ENCODE measurements at regions not wholly inside any gene's neighbourhood (a gene's known extent, or its start where the extent isn't known, plus 50 kb on each side); places are given as distances from the start of the nearest gene placed in this dataset.

DNA sequence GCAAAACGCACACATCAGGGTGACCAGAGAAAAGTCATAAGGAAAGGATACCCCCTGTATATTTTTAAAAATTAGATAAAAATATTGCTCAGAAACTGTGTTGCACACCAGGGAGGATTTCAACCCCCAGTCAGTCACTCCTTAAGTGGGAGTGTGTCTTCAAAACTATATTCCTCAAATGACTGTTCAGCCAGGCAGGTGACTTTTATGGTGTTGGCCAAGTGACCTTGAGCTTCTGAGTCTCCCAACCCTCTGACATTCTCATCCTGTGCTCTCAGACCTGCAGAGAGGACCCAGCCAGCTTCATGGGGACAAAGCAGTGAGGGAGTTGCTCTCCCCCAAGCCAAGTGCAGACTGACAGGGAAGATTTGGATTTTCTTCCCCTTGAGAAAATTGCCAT is 311.9 kb upstream of the JARID2 start:
- Histone ChIP-seq H3K23me2 (ENCODE audit: insufficient read length, low read depth, low read length, poor library complexity, severe bottlenecking) (no peaks in the 10 kb centered on the region), H4K91ac (ENCODE audit: insufficient read length, low read depth, low read length) (no peak overlapping the region), H3K9me3 (ENCODE audit: control insufficient read depth, low read depth, low read length) (no peaks in the 10 kb centered on the region), H4K8ac (replicated peaks; ENCODE audit: insufficient read length, low read depth, low read length) (no peak overlapping the region), H2BK12ac (ENCODE audit: insufficient read length, low read depth, low read length) (no peak overlapping the region), H3K27ac (ENCODE audit: insufficient read length, low read depth, low read length) (no peak overlapping the region), H4K5ac (ENCODE audit: insufficient read length, low read depth, low read length) (no peak overlapping the region), H2BK120ac (ENCODE audit: low read depth, low read length, poor library complexity, severe bottlenecking) (no peak overlapping the region), H3K14ac (ENCODE audit: insufficient read depth, low read length) (no peak overlapping the region), H3K79me2 (ENCODE audit: insufficient read depth, low read length) (no peaks in the 10 kb centered on the region; the same call in 1 of the 2 replicates), H3K23ac (ENCODE audit: insufficient read length, low read depth, low read length) (no peak overlapping the region), H3T11ph (ENCODE audit: low read length) (no peak overlapping the region), H3K27me3 (ENCODE audit: insufficient read depth, low read length) (no peaks in the 10 kb centered on the region), H2BK5ac (ENCODE audit: insufficient read length, low read length) (no peak overlapping the region), H3K4ac (ENCODE audit: low read depth, low read length) (no peak overlapping the region), H3K4me1 (ENCODE audit: insufficient read depth, low read length) (peaks cover 5% of the 10 kb centered on the region; the same call in 1 of the 2 replicates), H4K20me1 (ENCODE audit: control insufficient read depth, insufficient read depth, insufficient read length) (no peaks in the 10 kb centered on the region), H3K79me1 (ENCODE audit: insufficient read depth, low read depth, low read length, poor library complexity, severe bottlenecking) (no peaks in the 10 kb centered on the region), H3K9ac (ENCODE audit: extremely low read depth, insufficient read length, low read length) (no peak overlapping the region), H2BK15ac (ENCODE audit: low read depth, low read length) (no peak overlapping the region), H2AFZ (ENCODE audit: low read length) (no peak overlapping the region), H2AK5ac (ENCODE audit: insufficient read length, low read length) (no peak overlapping the region), H3K56ac (ENCODE audit: insufficient read length, low read depth, low read length) (no peak overlapping the region), H3K18ac (ENCODE audit: insufficient read length, low read depth, low read length) (no peak overlapping the region), H3K4me2 (ENCODE audit: insufficient read depth, insufficient read length, low read length) (no peak overlapping the region), H2BK20ac (ENCODE audit: low read depth, low read length, poor library complexity, severe bottlenecking) (no peak overlapping the region)
- H3K4me1 Mint-ChIP-seq = peaks cover 13 to 19% of the 10 kb centered on the region in 2 experiments
- no peak overlapping the region for H3K27ac Mint-ChIP-seq
- no peak for DNase-seq
- no CpG with 5 or more reads among the region's 1 CpG for WGBS (ENCODE audit: extremely low coverage, insufficient read length, low lambda C conversion rate)
- no peaks in the 10 kb centered on the region for H3K9me3 Mint-ChIP-seq
- H3K36me3 Mint-ChIP-seq (ENCODE audit: insufficient read depth in 1 of 3, low read depth in 3 of 3) = no peaks in the 10 kb centered on the region; a peak in 3 of 7 replicates
- no peaks in the 10 kb centered on the region for H3K27me3 Mint-ChIP-seq (ENCODE audit: low read depth)
- no peak overlapping the region for H3K4me3 Mint-ChIP-seq
- TF ChIP-seq, protein P1, sequence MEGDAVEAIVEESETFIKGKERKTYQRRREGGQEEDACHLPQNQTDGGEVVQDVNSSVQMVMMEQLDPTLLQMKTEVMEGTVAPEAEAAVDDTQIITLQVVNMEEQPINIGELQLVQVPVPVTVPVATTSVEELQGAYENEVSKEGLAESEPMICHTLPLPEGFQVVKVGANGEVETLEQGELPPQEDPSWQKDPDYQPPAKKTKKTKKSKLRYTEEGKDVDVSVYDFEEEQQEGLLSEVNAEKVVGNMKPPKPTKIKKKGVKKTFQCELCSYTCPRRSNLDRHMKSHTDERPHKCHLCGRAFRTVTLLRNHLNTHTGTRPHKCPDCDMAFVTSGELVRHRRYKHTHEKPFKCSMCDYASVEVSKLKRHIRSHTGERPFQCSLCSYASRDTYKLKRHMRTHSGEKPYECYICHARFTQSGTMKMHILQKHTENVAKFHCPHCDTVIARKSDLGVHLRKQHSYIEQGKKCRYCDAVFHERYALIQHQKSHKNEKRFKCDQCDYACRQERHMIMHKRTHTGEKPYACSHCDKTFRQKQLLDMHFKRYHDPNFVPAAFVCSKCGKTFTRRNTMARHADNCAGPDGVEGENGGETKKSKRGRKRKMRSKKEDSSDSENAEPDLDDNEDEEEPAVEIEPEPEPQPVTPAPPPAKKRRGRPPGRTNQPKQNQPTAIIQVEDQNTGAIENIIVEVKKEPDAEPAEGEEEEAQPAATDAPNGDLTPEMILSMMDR (conservative IDR thresholded peaks at IDR 0.05) = no peak
